ENCODE measurements at regions not wholly inside any gene's neighbourhood (a gene's known extent, or its start where the extent isn't known, plus 50 kb on each side); places are given as distances from the start of the nearest gene placed in this dataset.

DNA sequence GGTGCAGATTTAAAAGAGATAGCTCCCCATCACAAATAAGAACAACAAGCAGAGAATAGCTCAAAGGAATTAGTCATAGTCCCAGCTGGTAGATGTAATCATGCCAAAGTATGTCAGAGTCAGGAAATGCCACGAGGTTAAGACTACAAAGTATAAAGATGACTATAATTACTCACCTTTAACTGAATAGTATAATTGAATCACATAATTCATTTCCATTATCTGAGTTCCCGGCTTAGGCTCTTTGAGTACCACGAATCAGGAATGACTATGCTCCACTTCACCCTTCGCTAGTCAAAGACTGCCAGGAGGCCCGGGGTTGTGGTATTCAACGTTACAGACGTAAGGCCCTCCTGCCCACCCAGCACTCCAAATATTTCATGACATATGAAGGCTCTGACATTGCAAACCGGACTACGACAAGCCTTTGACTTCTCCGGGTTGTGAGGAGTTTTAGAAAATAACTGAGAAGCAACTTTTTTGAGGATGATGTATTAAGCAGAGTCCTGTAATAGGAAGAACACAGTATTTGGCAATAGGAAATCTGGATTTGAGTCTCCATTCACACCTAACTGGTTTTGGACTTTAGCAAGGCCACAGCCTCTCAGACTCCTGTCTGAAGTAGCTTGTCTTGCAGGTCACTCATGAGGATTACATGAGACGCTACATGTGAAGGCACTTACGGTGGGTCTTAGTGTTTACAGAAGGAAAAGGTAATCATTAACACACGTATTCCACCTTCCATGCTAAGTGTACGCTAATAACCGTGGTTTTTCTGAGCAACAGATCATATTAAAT, 64.6 kb downstream of the ENC1 start:
- TF ChIP-seq, protein P1, sequence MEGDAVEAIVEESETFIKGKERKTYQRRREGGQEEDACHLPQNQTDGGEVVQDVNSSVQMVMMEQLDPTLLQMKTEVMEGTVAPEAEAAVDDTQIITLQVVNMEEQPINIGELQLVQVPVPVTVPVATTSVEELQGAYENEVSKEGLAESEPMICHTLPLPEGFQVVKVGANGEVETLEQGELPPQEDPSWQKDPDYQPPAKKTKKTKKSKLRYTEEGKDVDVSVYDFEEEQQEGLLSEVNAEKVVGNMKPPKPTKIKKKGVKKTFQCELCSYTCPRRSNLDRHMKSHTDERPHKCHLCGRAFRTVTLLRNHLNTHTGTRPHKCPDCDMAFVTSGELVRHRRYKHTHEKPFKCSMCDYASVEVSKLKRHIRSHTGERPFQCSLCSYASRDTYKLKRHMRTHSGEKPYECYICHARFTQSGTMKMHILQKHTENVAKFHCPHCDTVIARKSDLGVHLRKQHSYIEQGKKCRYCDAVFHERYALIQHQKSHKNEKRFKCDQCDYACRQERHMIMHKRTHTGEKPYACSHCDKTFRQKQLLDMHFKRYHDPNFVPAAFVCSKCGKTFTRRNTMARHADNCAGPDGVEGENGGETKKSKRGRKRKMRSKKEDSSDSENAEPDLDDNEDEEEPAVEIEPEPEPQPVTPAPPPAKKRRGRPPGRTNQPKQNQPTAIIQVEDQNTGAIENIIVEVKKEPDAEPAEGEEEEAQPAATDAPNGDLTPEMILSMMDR (IDR thresholded peaks at IDR 0.05; ENCODE audit: control extremely low read depth in 1 of 3, insufficient read depth in 1 of 3, low read depth in 1 of 3, low read length in 3 of 3) = no peak
- no peak for TF ChIP-seq SP1 (IDR thresholded peaks at IDR 0.05; ENCODE audit: low read depth, low read length)
- no peak for TF ChIP-seq HDAC2 (IDR thresholded peaks at IDR 0.05; ENCODE audit: borderline replicate concordance in 1 of 2, low read depth in 2 of 2, low read length in 2 of 2)
- TF ChIP-seq POLR2AphosphoS5 (IDR thresholded peaks at IDR 0.05; ENCODE audit: low read depth, low read length) = no peak
